Kasumi-1 (cell line): ENCODE measurements at regions not wholly inside any gene's neighbourhood (a gene's known extent, or its start where the extent isn't known, plus 50 kb on each side); places are given as distances from the start of the nearest gene placed in this dataset.

Experiments used
- DNase-seq, 2 experiments: peaks; one replicate each; lab custom pipeline; 2025; lab: John Stamatoyannopoulos, UW

GRCh38 chr14:82138431-82138830, 604.8 kb upstream of the SEL1L start:
- DNase-seq: no peak

DNA sequence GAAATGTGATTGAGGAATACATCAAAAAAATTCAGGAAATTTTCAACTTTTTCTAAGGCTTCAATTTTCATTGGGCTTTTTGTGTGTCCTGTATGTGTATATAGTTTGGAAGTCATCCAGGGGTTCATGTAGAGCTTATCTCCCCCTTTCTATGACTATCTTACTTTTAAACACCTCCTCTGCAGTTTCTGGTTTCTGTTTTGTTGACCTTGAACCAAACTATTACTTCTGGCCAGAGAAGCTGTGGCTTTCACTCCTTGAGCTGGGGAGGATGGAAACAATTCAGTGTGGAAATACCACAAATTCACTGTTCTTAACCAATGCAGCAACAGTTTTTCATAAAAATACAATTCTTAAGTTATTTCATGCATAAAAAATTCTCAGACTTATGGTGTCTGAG, 613.2 kb upstream of the SEL1L start:
- no peak for DNase-seq

DNA sequence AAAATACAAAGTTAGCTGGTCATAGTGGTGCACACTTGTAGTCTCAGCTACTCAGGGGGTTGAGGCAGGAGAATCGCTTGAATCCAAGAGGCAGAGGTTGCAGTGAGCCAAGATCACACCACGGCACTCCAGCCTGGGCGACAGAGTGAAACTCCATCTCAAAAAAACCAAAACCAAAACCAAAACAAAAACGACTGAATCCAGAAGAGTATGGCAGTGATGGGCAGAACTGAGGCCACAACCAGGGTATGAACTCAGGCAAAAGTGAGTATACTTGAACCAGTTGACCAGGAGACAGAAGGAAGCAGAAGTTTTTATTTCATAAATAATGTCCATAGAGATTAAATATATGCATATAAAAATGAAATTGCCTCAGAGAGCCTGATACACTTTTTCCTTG, 620.0 kb upstream of the SEL1L start:
- DNase-seq: no peak

- no peak for DNase-seq
Observed at GRCh38 chr14:82159624-82160023, 626.0 kb upstream of the SEL1L start.

GRCh38 chr14:82180139-82180538, 646.5 kb upstream of the SEL1L start:
- no peak for DNase-seq

DNA sequence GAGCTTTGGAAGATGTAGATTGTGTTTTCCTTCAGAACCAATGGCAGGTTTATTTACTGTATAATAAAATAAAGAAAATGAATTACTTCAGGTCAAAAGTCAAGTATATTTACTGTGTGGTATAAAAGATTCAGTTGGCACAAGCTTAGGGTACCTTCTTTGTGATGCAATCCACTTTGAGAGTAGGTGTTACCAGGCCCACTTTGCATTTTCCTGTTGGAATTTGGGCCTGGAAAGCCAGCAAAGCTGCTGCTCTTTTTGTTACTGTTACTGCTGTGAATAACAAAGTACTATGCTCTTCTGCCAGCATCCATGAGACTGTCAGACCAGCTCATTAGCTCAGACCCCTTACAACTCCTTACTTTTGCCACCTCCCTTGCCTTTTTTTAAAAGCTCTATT, 649.0 kb upstream of the SEL1L start:
- no peak for DNase-seq

DNA sequence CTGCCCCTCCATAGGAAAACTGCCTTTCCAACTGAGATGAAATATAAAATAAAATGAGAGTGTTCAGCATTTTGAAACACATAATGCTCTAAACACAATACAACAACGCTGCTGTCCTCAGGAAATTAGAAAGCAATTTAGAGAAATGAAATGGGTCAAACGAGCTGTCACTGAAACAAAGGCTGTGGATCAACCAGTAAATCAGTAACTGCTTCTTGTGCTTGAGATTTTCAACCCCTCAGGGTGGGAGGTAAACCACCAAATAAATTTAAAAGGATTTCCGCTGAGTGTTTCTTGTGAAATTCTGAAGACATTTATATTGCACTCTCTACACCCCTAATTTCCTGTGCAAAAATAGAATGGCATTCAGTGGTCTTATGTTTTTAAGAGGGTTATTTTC, 657.1 kb upstream of the SEL1L start:
- no peak for DNase-seq

DNA sequence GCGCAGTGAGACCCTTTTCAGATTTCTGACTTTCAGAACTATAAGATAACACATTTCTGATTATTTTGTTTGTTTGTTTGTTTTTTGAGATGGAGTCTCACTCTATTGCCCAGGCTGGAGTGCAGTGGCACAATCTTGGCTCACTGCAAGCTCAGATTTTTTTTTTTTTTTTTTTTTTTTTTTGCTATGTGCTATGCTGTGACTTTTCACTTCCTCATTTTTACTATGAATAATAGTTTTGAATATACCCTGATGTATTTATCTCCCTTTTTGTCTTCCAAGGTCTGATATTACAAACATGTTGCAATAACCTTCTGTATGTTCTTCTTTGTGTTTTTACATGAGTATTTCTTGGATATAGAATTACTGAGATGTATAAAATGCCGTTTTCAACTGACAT, 658.7 kb upstream of the SEL1L start:
- no peak for DNase-seq

GRCh38 chr14:82223276-82223675, 689.6 kb upstream of the SEL1L start:
- DNase-seq: no peak

- no peak for DNase-seq
Observed at GRCh38 chr14:82224610-82225009, 691.0 kb upstream of the SEL1L start.

GRCh38 chr14:82230748-82231147, 697.1 kb upstream of the SEL1L start:
- no peak for DNase-seq

DNA sequence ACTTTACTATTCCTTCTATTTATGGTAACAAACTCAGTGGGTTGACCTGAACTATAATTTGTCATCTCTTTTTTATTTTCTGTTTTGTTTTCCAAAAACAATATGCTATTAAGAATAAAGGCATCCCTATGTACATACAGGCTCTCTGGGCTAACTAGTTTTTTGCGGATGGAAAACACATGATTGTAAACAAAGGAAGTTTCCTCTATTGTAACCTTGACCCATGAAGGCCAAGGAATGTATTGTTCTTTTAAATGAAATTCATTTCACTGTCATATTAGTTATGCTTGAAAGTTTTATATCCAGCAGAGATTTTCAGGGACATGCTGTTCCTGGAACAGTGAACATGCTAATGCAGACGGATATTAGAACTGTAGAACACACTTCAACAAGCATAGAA, 705.0 kb upstream of the SEL1L start:
- DNase-seq: no peak

GRCh38 chr14:82239223-82239622, 705.6 kb upstream of the SEL1L start:
- DNase-seq: no peak

DNA sequence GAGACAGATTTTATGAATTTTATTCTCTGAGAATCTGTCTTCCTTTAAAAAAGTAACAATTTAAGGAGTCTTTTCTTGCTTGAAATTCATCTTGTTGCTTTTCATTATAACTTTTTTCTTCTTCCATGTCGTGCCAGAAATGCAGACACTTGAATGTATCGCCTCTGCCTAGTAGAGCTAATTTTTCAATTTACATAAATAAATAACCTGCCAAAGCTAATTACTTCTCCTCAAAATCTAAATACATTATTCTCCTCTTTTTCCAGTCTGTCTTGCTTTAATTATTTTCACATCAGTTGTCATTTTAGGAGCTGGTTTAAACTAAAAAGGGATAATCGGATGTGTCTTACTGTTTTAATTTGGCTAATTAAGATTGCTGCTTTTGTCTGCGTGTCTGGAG, 711.1 kb upstream of the SEL1L start:
- DNase-seq: no peak

- no peak for DNase-seq
Observed at GRCh38 chr14:82251494-82251893, 717.8 kb upstream of the SEL1L start.

GRCh38 chr14:82270286-82270685, 736.6 kb upstream of the SEL1L start:
- DNase-seq: no peak

GRCh38 chr14:82298811-82299210, 765.2 kb upstream of the SEL1L start:
- no peak for DNase-seq

GRCh38 chr14:82309199-82309598, 775.5 kb upstream of the SEL1L start:
- no peak for DNase-seq

GRCh38 chr14:82313889-82314288, 780.2 kb upstream of the SEL1L start:
- DNase-seq: no peak

- no peak for DNase-seq
Observed at GRCh38 chr14:82328442-82328841, 794.8 kb upstream of the SEL1L start.

DNA sequence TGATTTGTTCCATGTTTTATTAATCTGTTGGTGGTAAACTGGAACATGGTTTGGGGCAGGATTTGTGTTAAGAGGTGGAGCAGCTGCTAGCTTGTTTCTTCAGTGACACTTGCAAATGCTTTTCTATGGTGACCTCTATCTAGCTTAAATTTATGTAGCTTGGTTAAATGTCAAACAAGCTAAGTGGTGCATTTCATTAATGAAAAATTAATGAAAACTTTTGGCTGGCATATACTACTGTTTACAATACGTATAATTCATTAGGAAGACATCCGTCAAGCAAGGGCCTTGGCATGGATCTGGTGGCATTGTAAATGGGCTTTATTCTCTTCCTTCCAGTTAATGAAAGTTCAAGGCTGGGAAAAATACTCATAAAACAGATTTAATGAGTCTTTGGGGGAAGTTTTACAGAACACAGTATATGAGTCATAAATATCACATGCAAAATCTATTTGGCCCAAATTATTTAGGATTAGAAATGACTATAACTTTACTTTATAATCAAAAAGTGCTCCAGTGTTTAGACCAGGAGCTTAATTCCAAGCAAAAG, 807.7 kb upstream of the SEL1L start:
- no peak for DNase-seq

DNA sequence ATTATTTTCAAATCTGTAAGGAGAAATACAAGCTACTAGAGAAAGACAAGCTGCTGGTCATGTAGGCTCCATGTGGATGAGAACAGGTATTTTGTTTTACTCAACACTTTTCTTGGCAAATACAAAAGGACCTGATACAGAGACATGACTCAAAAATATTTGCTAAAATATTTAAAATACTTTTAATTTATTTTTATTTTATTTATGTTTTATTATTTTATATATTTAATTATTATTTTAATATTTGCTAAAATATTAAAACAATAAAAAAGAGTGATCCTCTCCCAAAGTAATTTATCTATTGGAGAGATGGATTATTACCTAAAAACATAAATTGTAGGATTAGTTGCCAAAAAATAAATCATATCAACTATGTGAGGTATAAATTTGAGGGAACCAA, 808.9 kb upstream of the SEL1L start:
- DNase-seq: no peak

DNA sequence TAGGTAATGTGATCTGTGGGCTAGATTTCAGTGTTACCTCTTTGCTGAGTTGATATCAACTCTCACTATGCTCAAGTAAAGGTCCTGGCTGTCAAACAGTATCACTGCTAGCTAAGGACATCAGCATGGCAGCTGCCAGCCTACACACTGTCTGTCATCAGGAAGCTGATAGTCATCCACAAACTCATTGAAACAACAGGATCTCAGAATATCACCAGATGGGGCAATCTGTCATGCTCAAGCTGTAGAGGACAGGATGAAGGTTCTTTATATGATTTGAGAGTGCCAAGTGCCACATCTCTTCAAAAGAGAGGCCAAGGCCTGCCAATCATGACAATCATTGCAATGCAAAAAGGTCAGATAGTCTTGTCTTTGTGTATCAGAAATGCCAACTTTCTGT, 811.5 kb upstream of the SEL1L start:
- no peak for DNase-seq

- no peak for DNase-seq
Observed at GRCh38 chr14:82354126-82354525, 820.5 kb upstream of the SEL1L start.

- no peak for DNase-seq
Observed at GRCh38 chr14:82359201-82359600, 825.5 kb upstream of the SEL1L start.
